Stomach (tissue), 4 donors: ENCODE measurements at regions not wholly inside any gene's neighbourhood (a gene's known extent, or its start where the extent isn't known, plus 50 kb on each side); places are given as distances from the start of the nearest gene placed in this dataset.

Experiments
- EP300 ChIP-seq: sonication (generic); formaldehyde crosslinking; IDR thresholded peaks from one replicate; pipeline ENCODE4 v1.6.1; 2017; ENCODE audit warnings: antibody characterized with exemption
- POLR2A ChIP-seq, 4 donors: fragments of 450-650 bp; IDR thresholded peaks; one replicate each; pipeline ENCODE4 v1.6.1; 2016; ENCODE audit warnings: antibody characterized with exemption in 4 of 4, control low read depth in 2 of 4, mild to moderate bottlenecking in 1 of 4, moderate library complexity in 1 of 4
- POLR2AphosphoS5 ChIP-seq, 3 donors: sonication (generic); formaldehyde crosslinking; IDR thresholded peaks; one replicate each; pipeline ENCODE4 v1.6.1; 2016; ENCODE audit warnings: antibody characterized with exemption in 3 of 3
- TF ChIP-seq, protein P1 (sequence below), 7 experiments: fragments of 450-650 bp in 4 of 7; fragments of 200-600 bp in 3 of 7; sonication (generic) in 3 of 7; IDR thresholded peaks; one replicate each; pipeline ENCODE4 v1.5.1; 2016 to 2019; ENCODE audit warnings: antibody characterized with exemption in 7 of 7, control low read depth in 2 of 7, mild to moderate bottlenecking in 1 of 7

DNA sequence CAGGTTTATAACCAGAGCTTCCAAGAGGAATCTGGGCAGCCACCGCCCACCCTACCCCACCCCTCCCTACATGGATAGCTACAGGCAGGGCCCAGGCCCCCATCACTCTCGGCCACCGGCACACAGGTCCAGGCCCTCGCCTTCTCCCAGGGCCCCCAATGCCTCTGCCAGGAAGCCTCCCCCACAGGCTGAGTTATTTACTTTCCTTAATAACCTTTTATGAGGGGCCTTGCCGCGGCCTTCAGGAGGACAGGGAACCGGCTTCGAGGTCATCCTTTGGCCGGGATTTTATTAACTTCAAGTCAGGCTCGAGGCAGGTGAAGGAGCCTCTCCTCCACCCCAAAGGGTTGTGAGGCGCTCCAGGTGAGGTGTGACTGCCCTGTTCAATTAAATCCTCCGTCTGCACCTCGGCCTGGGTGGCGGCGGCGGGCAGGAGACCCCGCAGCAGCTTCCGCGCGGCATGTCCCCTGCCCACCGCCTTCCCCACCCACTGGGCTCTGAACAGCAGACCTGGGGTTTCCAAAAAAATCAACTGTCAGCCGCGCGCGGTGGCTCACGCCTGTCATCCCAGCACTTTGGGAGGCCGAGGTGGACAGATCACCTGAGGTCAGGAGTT is 106.5 kb downstream of the MICALL2 start:
- TF ChIP-seq, protein P1, sequence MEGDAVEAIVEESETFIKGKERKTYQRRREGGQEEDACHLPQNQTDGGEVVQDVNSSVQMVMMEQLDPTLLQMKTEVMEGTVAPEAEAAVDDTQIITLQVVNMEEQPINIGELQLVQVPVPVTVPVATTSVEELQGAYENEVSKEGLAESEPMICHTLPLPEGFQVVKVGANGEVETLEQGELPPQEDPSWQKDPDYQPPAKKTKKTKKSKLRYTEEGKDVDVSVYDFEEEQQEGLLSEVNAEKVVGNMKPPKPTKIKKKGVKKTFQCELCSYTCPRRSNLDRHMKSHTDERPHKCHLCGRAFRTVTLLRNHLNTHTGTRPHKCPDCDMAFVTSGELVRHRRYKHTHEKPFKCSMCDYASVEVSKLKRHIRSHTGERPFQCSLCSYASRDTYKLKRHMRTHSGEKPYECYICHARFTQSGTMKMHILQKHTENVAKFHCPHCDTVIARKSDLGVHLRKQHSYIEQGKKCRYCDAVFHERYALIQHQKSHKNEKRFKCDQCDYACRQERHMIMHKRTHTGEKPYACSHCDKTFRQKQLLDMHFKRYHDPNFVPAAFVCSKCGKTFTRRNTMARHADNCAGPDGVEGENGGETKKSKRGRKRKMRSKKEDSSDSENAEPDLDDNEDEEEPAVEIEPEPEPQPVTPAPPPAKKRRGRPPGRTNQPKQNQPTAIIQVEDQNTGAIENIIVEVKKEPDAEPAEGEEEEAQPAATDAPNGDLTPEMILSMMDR (IDR thresholded peaks at IDR 0.05) = no peak
- TF ChIP-seq POLR2A (IDR thresholded peaks at IDR 0.05) (no peak), POLR2AphosphoS5 (IDR thresholded peaks at IDR 0.05) (no peak), EP300 (no peak)
